Left lung (tissue), 4 donors: ENCODE measurements at regions not wholly inside any gene's neighbourhood (a gene's known extent, or its start where the extent isn't known, plus 50 kb on each side); places are given as distances from the start of the nearest gene placed in this dataset.
A peak's percentile ranks its signal among the peaks of the same experiment; 100 is the strongest.

Experiments
- ATAC-seq: fragments of 200-7000 bp; cut with Tn5 transposase; one replicate; pipeline ENCODE4 v1.9.1; 2020; ENCODE audit warnings: moderate library complexity
- DNase-seq, 4 donors: peaks; one replicate each; pipeline ENCODE4 v3.0.0-alpha.2; 2013 to 2020
- H3K27ac ChIP-seq, 2 donors: fragments of 200-600 bp; sonication (generic) in 1 of 2; one replicate each; pipeline versions ENCODE4 v1.5.0 to v1.8.0; 2020 to 2021
- H3K27me3 ChIP-seq, 2 donors: fragments of 200-600 bp; sonication (generic) in 1 of 2; one replicate each; pipeline versions ENCODE4 v1.5.0 to v1.8.0; 2020 to 2021
- H3K36me3 ChIP-seq, 2 donors: fragments of 200-600 bp; sonication (generic) in 1 of 2; one replicate each; pipeline versions ENCODE4 v1.5.0 to v1.8.0; 2020 to 2021
- H3K4me1 ChIP-seq, 2 donors: fragments of 200-600 bp; one replicate each; pipeline ENCODE4 v1.8.0; 2021
- H3K4me3 ChIP-seq, 2 donors: fragments of 200-600 bp; sonication (generic) in 1 of 2; one replicate each; pipeline versions ENCODE4 v1.5.0 to v1.8.0; 2020 to 2021; ENCODE audit warnings: mild to moderate bottlenecking in 1 of 2
- H3K9me3 ChIP-seq, 2 donors: fragments of 200-600 bp; sonication (generic) in 1 of 2; one replicate each; pipeline versions ENCODE4 v1.5.0 to v1.8.0; 2020 to 2021
- CTCF ChIP-seq, 2 donors: fragments of 200-600 bp; sonication (generic) in 1 of 2; IDR thresholded peaks; one replicate each; pipeline versions ENCODE4 v1.5.0 to v1.8.0; 2021; ENCODE audit warnings: antibody characterized with exemption in 2 of 2
- intact Hi-C, 2 donors: fragments of 100-400 bp; cut with DNase I; formaldehyde crosslinking; loops; one replicate each; pipeline versions ENCODE4 v1.11.2 to v1.14.2; 2022
- donor health status: DM: no; HTN: yes; CAD: no.
- donor health status: DM: no; HTN: no; CAD: no.

- intact Hi-C loops, result no loop called here
- Histone ChIP-seq H3K27ac (no peak overlapping the region), H3K4me1 (no peaks in the 10 kb centered on the region), H3K27me3 (peaks cover 0 to 5% of the 10 kb centered on the region in 2 donors), H3K4me3 (no peak overlapping the region), H3K36me3 (no peaks in the 10 kb centered on the region), H3K9me3 (no peaks in the 10 kb centered on the region)
- ATAC-seq, result peak; percentile 23
- peak in 1 of 4 donors; percentile 8 for DNase-seq
- TF ChIP-seq CTCF (IDR thresholded peaks at IDR 0.05), result no peak
These were observed 426.4 kb upstream of the RGMA start for GRCh38 chr15:93515256-93516051.

DNA sequence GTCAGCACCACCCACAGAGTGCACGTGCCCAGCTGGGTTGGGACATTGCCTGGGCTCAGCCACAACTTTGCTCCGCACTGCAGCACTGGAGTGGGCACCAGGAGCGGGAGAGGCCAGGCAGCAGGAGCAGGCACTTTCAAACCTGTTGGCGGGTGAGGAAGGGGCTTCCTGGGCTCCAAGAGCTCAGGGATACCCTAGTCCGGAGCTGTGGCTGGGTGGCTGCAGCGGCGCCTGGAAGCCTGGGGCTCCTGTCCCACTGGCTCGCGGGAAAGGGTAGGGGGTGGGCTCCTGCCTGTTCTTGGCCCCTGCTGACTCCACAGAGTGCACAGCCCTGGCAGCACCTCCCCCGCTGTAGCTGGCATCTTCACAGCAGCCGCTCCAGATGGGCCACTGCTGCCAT is 417.6 kb upstream of the RGMA start:
- intact Hi-C loops, result no loop called here
- Histone ChIP-seq H3K9me3 (no peaks in the 10 kb centered on the region), H3K4me1 (no peaks in the 10 kb centered on the region), H3K4me3 (no peak overlapping the region), H3K27me3 (peaks cover 0 to 5% of the 10 kb centered on the region in 2 donors), H3K27ac (no peak overlapping the region), H3K36me3 (no peaks in the 10 kb centered on the region)
- DNase-seq, result peak in 1 of 4 donors; percentile 58
- ATAC-seq, result no peak
- no peak for TF ChIP-seq CTCF (IDR thresholded peaks at IDR 0.05)

DNA sequence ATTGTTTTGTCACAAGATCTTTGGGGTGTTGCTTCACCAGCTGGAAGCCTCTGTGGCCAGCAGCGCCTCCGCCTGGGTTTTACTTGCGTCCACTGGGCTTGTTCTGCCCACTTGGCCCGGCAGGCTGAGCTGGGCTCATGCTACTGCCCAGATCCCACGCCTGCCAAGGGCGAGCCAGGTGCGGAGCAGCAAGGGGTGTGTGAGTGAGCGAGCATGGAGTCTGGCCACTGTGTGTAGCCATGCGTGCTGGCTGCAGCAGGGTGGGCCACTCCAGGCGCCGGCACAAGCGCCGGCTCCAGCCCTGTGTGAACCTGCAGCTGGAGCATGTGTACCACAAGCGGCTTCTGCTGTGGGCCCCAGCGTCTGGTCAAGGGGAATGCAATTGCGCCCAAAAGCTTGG is 416.5 kb upstream of the RGMA start:
- Histone ChIP-seq H3K4me1 (no peaks in the 10 kb centered on the region), H3K9me3 (no peaks in the 10 kb centered on the region), H3K36me3 (no peaks in the 10 kb centered on the region), H3K27me3 (peaks cover 0 to 5% of the 10 kb centered on the region in 2 donors), H3K27ac (no peak overlapping the region), H3K4me3 (no peak overlapping the region)
- no peak for TF ChIP-seq CTCF (IDR thresholded peaks at IDR 0.05)
- intact Hi-C loops, result no loop called here
- ATAC-seq, result no peak
- no peak for DNase-seq

- no peaks in the 10 kb centered on the region for H3K9me3 ChIP-seq
- no peak overlapping the region for H3K4me3 ChIP-seq
- intact Hi-C loops, result no loop called here
- DNase-seq (no peak), ATAC-seq (no peak)
- H3K27me3 ChIP-seq, result peaks cover 0 to 5% of the 10 kb centered on the region in 2 donors
- no peak for TF ChIP-seq CTCF (IDR thresholded peaks at IDR 0.05)
- no peaks in the 10 kb centered on the region for H3K4me1 ChIP-seq
- H3K27ac ChIP-seq, result no peak overlapping the region
- H3K36me3 ChIP-seq, result no peaks in the 10 kb centered on the region
These were observed 412.9 kb upstream of the RGMA start for GRCh38 chr15:93501946-93502345.

- intact Hi-C loops, result no loop called here
- peak; percentile 77 for ATAC-seq
- Histone ChIP-seq H3K4me3 (no peak overlapping the region), H3K27ac (no peak overlapping the region), H3K36me3 (no peaks in the 10 kb centered on the region), H3K27me3 (no peaks in the 10 kb centered on the region), H3K9me3 (no peaks in the 10 kb centered on the region), H3K4me1 (no peaks in the 10 kb centered on the region)
- no peak for TF ChIP-seq CTCF (IDR thresholded peaks at IDR 0.05)
- DNase-seq, result no peak
These were observed 411.1 kb upstream of the RGMA start for GRCh38 chr15:93500155-93500554.
